Cardiac muscle cell (in vitro differentiated cells and primary cell): ENCODE measurements at regions not wholly inside any gene's neighbourhood (a gene's known extent, or its start where the extent isn't known, plus 50 kb on each side); places are given as distances from the start of the nearest gene placed in this dataset.
"Not testable (repeated sequence)": the region's sequence is repeated elsewhere in the genome, so short reads cannot be mapped to it uniquely, and the experiment has no call there.

Source experiments
- DNase-seq, 2 donors: peaks; one replicate each; pipeline versions ENCODE4 v3.0.0 to v3.0.0-alpha.2; 2010 to 2017; ENCODE audit warnings: low read depth in 1 of 2, low spot score in 1 of 2
- H3K27ac ChIP-seq: fragments of 200-600 bp; sonication (generic); 2 replicates; pipeline ENCODE4 v1.5.1; 2016
- H3K27me3 ChIP-seq: fragments of 200-600 bp; sonication (generic); 2 replicates; pipeline ENCODE4 v1.6.0; 2016; ENCODE audit warnings: control low read depth
- H3K36me3 ChIP-seq: fragments of 200-600 bp; sonication (generic); 2 replicates; pipeline ENCODE4 v1.5.1; 2016; ENCODE audit warnings: control low read depth
- H3K4me1 ChIP-seq: fragments of 200-600 bp; sonication (generic); 2 replicates; pipeline ENCODE4 v1.8.1; 2017; ENCODE audit warnings: low read depth, mild to moderate bottlenecking, mixed run types
- H3K4me3 ChIP-seq: fragments of 200-600 bp; sonication (generic); 2 replicates; pipeline ENCODE4 v1.5.1; 2016; ENCODE audit warnings: mild to moderate bottlenecking
- H3K9me3 ChIP-seq: fragments of 200-600 bp; sonication (generic); 2 replicates; pipeline ENCODE4 v1.5.1; 2017; ENCODE audit warnings: low read depth, mild to moderate bottlenecking, control low read depth
- TF ChIP-seq, protein P1 (sequence below): IDR thresholded peaks from 2 replicates; pipeline ENCODE4 v1.5.1; 2012; ENCODE audit warnings: low read depth, mild to moderate bottlenecking, low read length

DNA sequence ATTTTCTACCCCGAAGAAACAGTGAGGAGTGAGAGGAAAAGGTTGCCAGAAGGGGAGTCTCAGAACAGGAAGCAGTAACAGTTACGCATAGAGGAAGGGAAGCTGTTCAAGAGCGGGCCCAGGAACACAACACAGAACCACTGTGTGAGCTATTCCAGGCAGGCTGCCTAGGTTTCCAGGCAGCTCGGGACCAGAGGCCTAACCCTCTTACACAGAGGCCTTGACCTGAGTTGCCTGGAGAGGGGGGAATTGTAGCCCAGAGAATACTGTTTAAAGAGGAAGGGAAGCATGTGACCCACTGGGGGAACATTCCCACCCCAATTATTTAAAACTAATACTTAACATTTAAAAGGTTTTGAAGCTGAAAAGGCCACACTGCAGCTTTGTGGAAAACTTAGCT is 93.3 kb upstream of the ZNF98 start:
- TF ChIP-seq, protein P1, sequence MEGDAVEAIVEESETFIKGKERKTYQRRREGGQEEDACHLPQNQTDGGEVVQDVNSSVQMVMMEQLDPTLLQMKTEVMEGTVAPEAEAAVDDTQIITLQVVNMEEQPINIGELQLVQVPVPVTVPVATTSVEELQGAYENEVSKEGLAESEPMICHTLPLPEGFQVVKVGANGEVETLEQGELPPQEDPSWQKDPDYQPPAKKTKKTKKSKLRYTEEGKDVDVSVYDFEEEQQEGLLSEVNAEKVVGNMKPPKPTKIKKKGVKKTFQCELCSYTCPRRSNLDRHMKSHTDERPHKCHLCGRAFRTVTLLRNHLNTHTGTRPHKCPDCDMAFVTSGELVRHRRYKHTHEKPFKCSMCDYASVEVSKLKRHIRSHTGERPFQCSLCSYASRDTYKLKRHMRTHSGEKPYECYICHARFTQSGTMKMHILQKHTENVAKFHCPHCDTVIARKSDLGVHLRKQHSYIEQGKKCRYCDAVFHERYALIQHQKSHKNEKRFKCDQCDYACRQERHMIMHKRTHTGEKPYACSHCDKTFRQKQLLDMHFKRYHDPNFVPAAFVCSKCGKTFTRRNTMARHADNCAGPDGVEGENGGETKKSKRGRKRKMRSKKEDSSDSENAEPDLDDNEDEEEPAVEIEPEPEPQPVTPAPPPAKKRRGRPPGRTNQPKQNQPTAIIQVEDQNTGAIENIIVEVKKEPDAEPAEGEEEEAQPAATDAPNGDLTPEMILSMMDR = no peak
- Histone ChIP-seq H3K9me3 (peaks cover 5% of the 10 kb centered on the region), H3K27ac (no peak overlapping the region), H3K27me3 (no peaks in the 10 kb centered on the region), H3K36me3 (no peaks in the 10 kb centered on the region), H3K4me1 (no peaks in the 10 kb centered on the region), H3K4me3 (no peak overlapping the region)
- no peak for DNase-seq

DNA sequence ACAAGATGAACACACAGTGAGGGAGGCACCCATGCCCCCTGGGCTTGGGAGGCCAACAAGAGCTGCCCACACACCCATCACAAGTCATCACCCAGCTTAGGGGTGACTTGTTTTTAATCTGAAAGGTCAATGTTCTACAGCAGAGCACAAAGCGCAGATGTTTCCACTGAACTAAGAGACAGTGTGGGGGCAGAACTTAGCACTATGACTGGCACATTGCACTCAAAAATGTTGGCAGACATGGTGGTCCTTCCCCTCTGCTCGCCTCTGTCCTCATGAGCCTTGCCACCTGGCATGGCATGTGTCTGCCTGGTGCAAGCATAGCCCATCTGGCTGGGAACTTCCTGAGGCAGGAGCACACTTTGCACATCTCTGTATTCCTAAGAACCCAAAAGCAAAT is 81.4 kb upstream of the ZNF98 start:
- H3K9me3 ChIP-seq = no peaks in the 10 kb centered on the region
- no peak for DNase-seq
- TF ChIP-seq, protein P1 = no peak
- no peaks in the 10 kb centered on the region for H3K4me1 ChIP-seq
- H3K4me3 ChIP-seq = no peak overlapping the region
- no peaks in the 10 kb centered on the region for H3K36me3 ChIP-seq
- H3K27me3 ChIP-seq = no peaks in the 10 kb centered on the region
- no peak overlapping the region for H3K27ac ChIP-seq

DNA sequence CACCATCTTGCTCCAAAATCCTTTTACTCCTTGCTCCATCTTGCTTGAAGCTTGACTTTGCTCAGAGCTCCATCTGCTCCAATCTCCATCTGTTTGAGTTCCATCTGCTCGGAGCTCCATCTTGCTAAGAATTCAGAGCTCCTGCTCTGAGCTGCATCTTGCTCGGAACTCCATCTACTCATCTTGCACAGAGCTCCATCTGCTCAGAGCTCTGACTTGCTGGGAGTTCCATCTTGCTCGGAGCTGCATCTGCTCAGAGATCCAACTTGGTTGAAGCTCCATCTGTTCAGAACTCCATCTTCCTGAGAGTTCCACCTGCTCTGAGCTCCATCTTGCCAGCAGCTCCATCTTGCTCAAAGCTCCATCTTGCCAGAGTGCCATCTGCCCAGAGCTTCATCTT is 80.6 kb upstream of the ZNF98 start:
- no peaks in the 10 kb centered on the region for H3K9me3 ChIP-seq
- no peak overlapping the region for H3K27ac ChIP-seq
- no peaks in the 10 kb centered on the region for H3K27me3 ChIP-seq
- H3K4me3 ChIP-seq = no peak overlapping the region
- no peaks in the 10 kb centered on the region for H3K36me3 ChIP-seq
- no peaks in the 10 kb centered on the region for H3K4me1 ChIP-seq
- DNase-seq = no peak
- TF ChIP-seq, protein P1 = no peak

DNA sequence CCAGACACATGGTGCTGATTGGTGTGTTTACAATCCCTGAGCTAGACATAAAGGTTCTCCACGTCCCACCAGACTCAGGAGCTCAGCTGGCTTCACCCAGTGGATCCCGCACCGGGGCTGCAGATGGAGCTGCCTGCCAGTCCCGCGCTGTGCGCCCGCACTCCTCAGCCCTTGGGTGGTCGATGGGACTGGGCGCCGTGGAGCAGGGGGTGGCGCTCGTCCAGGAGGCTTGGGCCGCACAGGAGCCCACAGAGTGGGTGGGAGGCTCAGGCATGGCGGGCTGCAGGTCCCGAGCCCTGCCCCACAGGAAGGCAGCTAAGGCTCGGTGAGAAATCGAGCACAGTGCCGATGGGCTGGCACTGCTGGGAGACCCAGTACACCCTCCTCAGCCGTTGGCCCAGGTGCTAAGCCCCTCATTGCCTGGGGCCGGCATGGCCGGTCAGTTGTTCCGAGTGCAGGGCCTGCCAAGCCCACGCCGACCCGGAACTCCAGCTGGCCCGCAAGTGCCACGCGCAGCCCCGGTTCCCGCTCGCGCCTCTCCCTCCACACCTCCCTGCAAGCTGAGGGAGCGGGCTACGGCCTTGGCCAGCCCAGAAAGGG is 76.8 kb upstream of the ZNF98 start:
- not testable (repeated sequence) for H3K4me1 ChIP-seq, DNase-seq, H3K9me3 ChIP-seq, H3K4me3 ChIP-seq, H3K36me3 ChIP-seq, H3K27ac ChIP-seq, H3K27me3 ChIP-seq

DNA sequence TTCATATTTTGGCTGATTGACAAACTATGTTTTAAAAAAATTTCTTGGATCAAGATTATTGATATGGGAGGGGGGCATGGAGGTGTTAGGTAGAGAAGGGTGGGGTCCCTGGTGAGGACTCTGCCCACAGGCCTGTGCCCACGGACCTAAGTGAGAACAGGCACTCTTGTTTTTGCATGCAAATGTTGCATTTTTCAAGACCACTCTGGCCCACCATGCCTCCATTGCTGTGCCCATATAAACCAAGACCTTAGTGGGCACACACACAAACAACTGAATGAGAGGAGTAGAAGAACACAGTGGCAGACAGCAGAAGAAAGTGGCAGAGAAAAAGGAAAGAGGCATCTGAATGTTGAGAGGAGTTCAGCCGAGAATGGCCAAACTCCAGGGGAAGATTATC is 69.6 kb upstream of the ZNF98 start:
- Histone ChIP-seq H3K9me3 (no peaks in the 10 kb centered on the region), H3K27ac (no peak overlapping the region), H3K4me3 (no peak overlapping the region), H3K4me1 (no peaks in the 10 kb centered on the region), H3K36me3 (no peaks in the 10 kb centered on the region), H3K27me3 (no peaks in the 10 kb centered on the region)
- DNase-seq = no peak
- TF ChIP-seq, protein P1 = no peak

DNA sequence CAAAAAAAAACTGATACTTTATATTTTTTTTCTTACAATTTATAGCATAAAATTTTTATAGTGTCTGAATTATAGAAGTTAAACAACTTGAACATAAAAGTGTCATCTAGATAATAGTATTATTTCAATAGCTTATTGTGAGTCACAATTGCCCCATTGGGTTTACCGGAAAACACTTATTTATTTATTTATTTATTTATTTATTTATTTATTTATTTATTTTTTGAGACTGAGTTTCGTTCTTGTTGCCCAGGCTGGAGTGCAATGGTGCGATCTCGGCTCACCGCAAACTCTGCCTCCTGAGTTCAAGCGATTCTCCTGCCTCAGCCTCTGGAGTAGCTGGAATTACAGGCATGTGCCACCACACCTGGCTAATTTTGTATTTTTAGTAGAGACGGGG is 61.4 kb upstream of the ZNF98 start:
- not testable (repeated sequence) for H3K36me3 ChIP-seq, H3K9me3 ChIP-seq, H3K4me1 ChIP-seq, H3K27ac ChIP-seq, H3K27me3 ChIP-seq, H3K4me3 ChIP-seq, DNase-seq

DNA sequence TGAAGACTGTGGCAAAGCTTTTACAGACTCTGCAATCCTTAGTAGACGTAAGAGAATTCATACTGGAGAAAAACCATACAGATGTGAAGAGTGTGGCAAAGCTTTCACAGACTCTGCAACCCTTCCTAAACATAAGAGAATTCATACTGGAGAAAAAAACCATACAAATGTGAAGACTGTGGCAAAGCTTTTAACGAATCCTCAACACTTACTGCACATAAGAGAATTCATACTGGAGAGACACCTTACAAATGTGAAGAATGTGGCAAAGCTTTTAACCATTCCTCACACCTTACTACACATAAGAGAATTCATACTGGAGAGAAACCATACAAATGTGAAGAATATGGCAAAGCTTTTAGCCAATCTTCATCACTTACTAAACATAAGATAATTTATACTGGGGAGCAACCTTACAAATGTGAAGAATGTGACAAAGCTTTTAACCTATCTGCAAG is 50.1 kb upstream of the ZNF98 start:
- TF ChIP-seq, protein P1 = no peak
- no peak overlapping the region for H3K4me3 ChIP-seq
- peaks cover 15% of the 10 kb centered on the region for H3K9me3 ChIP-seq
- H3K4me1 ChIP-seq = no peaks in the 10 kb centered on the region
- H3K27ac ChIP-seq = no peak overlapping the region
- DNase-seq = no peak
- no peaks in the 10 kb centered on the region for H3K36me3 ChIP-seq
- H3K27me3 ChIP-seq = no peaks in the 10 kb centered on the region
